ENCODE measurements at regions not wholly inside any gene's neighbourhood (a gene's known extent, or its start where the extent isn't known, plus 50 kb on each side); places are given as distances from the start of the nearest gene placed in this dataset.
"Not testable (repeated sequence)": the region's sequence is repeated elsewhere in the genome, so short reads cannot be mapped to it uniquely, and the experiment has no call there.

- no peak for DNase-seq (ENCODE audit: low spot score)
Observed at GRCh38 chrX:137882960-137883359, 317.0 kb downstream of the ZIC3 start.

GRCh38 chrX:137884813-137885212 lies 318.9 kb downstream of the ZIC3 start:
- not testable (repeated sequence) for DNase-seq (ENCODE audit: low spot score)

- no peak for DNase-seq (ENCODE audit: low spot score)
Observed at GRCh38 chrX:137891431-137891830, 325.5 kb downstream of the ZIC3 start.

- no peak for DNase-seq (ENCODE audit: low spot score)
Observed at GRCh38 chrX:137896123-137896522, 330.2 kb downstream of the ZIC3 start.

GRCh38 chrX:137915466-137915865 lies 349.5 kb downstream of the ZIC3 start:
- no peak for DNase-seq (ENCODE audit: low spot score)

GRCh38 chrX:137916090-137916746 lies 350.3 kb downstream of the ZIC3 start:
- no peak for DNase-seq (ENCODE audit: low spot score)

GRCh38 chrX:137926090-137926489 lies 360.2 kb downstream of the ZIC3 start:
- DNase-seq (ENCODE audit: low spot score), result peak; percentile 34

GRCh38 chrX:137929951-137930350 lies 364.0 kb downstream of the ZIC3 start:
- DNase-seq (ENCODE audit: low spot score), result no peak

GRCh38 chrX:137930533-137930932 lies 364.6 kb downstream of the ZIC3 start:
- no peak for DNase-seq (ENCODE audit: low spot score)

GRCh38 chrX:137934214-137934613 lies 368.3 kb downstream of the ZIC3 start:
- not testable (repeated sequence) for DNase-seq (ENCODE audit: low spot score)

- not testable (repeated sequence) for DNase-seq (ENCODE audit: low spot score)
Observed at GRCh38 chrX:137934887-137935286, 369.0 kb downstream of the ZIC3 start.

- no peak for DNase-seq (ENCODE audit: low spot score)
Observed at GRCh38 chrX:137945470-137945869, 379.5 kb downstream of the ZIC3 start.

- no peak for DNase-seq (ENCODE audit: low spot score)
Observed at GRCh38 chrX:137969191-137969590, 403.3 kb downstream of the ZIC3 start.

- no peak for DNase-seq (ENCODE audit: low spot score)
Observed at GRCh38 chrX:137982472-137983172, 416.7 kb downstream of the ZIC3 start.

- peak; percentile 5 for DNase-seq (ENCODE audit: low spot score)
Observed at GRCh38 chrX:137988470-137988869, 422.5 kb downstream of the ZIC3 start.

- no peak for DNase-seq (ENCODE audit: low spot score)
Observed at GRCh38 chrX:137998619-137999018, 432.7 kb downstream of the ZIC3 start.

GRCh38 chrX:137999071-137999470 lies 433.1 kb downstream of the ZIC3 start:
- no peak for DNase-seq (ENCODE audit: low spot score)

- no peak for DNase-seq (ENCODE audit: low spot score)
Observed at GRCh38 chrX:137999552-137999951, 433.6 kb downstream of the ZIC3 start.

- no peak for DNase-seq (ENCODE audit: low spot score)
Observed at GRCh38 chrX:138001226-138001625, 435.3 kb downstream of the ZIC3 start.

- no peak for DNase-seq (ENCODE audit: low spot score)
Observed at GRCh38 chrX:138006180-138006579, 440.3 kb downstream of the ZIC3 start.

- no peak for DNase-seq (ENCODE audit: low spot score)
Observed at GRCh38 chrX:138008281-138008680, 442.4 kb downstream of the ZIC3 start.

GRCh38 chrX:138011468-138011867 lies 445.5 kb downstream of the ZIC3 start:
- no peak for DNase-seq (ENCODE audit: low spot score)

GRCh38 chrX:138014577-138014976 lies 448.6 kb downstream of the ZIC3 start:
- no peak for DNase-seq (ENCODE audit: low spot score)

Data from cerebellar cortex (tissue), 1 donor.